ENCODE measurements at regions not wholly inside any gene's neighbourhood (a gene's known extent, or its start where the extent isn't known, plus 50 kb on each side); places are given as distances from the start of the nearest gene placed in this dataset.
"Not testable (repeated sequence)": the region's sequence is repeated elsewhere in the genome, so short reads cannot be mapped to it uniquely, and the experiment has no call there.

DNA sequence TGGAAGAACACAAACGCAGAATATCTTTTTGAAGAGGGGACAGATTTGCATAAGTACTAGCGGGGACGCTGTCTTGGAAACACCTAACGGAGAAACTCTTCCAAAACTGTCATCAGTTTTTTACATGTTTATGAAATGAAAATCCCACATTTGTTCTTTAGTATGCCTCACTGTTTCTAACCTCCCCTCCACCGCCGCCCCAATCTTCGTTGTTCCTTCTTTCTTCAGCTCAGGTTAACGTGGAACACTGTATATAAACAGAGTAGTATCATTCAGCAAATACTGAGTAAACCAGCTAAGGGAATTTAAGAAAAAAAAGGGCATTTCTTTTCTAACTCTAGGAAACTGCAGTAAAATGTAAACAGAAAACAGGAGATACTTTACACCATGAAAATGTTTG lies 2345.6 kb downstream of the PCDH7 start:
- no peak for DNase-seq

- no peak for DNase-seq
These were observed 2347.1 kb downstream of the PCDH7 start for GRCh38 chr4:33067221-33067620.

DNA sequence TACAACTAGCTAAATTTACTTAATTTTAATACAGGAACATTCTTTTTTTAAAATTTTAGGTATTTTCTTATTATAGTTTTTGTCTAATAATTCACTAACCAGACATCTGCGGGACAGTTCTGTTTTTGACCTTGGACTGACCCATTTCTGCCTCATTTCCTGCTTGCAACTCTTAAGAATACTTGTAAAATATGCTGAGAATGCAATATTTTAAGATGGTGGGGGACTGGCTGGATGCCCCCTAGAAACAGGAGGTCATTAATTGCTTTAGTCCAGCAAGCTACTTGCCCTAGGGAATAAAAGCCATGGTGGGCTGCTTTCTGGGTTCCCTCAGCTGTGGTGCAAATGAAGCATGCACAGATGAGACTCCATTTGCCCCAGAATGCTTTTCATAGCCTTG lies 2348.4 kb downstream of the PCDH7 start:
- DNase-seq: no peak

- DNase-seq: no peak
These were observed 2351.4 kb downstream of the PCDH7 start for GRCh38 chr4:33071535-33071934.

- DNase-seq: no peak
These were observed 2352.3 kb downstream of the PCDH7 start for GRCh38 chr4:33072298-33073089.

DNA sequence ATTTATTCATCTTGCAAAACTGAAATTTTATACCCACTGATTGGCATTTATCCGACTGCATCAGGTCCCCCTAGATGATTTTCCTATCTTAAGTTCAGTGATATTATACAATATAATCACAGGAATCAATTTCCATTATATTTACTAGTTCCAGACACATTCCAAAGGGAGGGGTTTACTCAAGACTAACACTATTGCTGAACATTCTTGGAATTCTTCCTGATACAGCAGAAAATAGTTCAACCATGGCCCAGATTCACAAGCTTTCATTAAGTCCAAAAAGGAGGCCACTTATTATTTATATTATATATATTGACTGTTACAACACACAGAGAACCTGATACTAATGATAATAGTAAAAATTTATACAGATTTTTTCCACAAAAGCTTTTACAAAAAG lies 2353.6 kb downstream of the PCDH7 start:
- DNase-seq: no peak

DNA sequence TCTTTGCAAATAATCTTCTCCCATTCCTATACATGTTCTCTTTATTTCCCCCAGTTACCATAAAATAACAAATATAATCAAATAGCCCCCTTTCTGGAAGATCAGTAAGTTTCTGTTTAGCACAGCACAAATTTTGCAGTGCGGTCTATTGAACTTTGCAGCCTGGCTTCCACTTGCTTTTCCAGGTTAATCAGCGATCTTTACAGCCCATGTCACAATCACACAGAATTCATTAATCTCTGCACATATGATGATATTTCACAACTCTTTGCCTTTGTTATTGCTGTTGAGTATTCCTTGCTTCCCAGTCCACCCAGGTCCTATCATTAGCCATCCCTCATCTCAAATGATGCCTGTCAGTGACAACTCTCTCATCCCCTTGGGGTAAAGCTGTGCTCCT lies 2358.0 kb downstream of the PCDH7 start:
- DNase-seq: no peak

- no peak for DNase-seq
These were observed 2360.1 kb downstream of the PCDH7 start for GRCh38 chr4:33080275-33080674.

DNA sequence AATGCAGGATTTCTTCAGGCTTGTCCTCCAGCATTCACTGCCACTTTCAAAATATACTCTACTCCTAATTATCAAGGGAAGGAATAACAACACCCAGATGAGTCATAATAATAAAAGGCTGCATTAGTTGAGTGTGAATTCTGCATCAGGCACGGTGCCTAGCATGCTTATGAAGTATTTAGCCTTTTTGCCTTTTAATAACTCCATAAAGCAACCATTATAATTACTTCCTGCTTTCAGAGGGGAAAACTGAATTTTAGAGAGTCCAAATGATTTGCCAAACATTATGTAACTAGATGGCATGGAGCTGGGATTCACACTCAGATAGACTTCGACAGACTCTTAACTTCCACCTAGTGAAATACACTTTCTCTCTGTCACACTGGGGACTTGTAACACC lies 2365.5 kb downstream of the PCDH7 start:
- DNase-seq: no peak

DNA sequence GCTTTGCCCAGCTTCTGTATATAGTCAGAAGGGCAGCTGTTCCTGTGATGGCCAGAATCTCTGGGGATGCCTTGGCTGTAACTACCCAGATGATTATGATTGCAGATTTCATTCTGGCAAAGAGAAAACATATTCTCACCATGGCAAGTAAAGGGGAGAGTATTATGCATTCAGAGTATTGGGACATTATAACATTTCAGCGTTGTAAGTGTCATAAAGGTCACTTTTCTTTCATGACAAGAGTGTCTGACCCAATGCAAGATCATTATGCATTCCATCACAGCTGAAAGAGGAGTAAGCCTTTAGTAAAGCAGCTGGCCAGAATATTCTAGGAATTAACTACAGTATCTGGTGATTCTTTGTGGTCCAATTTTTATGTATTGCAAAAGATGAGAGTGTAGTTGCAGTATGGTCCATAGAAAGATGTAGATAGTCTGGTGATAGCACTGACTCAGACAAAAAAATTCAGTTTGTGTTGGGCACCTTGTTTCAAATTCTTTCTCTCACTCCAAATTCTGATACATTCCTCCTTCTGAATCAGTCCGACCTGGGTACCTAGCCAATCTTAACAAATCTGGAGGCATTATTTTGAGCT lies 2366.3 kb downstream of the PCDH7 start:
- no peak for DNase-seq

GRCh38 chr4:33088713-33089112 lies 2368.5 kb downstream of the PCDH7 start:
- DNase-seq: no peak

DNA sequence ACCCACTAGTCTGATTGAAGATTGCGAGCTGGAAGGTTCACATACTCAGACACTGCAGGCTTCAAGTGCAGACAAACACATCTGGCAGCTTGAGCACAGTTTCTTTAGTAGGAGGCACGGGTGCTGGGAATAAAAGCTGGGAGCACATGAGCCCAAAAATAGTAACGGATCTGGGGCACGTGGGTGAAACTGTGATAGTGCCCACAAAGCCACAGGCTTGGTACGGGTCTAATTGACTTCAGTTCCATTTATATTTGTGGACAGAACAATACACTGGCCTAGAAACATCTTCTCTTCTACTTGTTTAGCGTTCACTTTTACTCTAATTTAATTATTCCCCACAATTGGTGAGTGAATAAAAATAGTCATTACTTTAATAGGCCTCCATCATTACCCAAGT lies 2370.7 kb downstream of the PCDH7 start:
- no peak for DNase-seq

GRCh38 chr4:33091961-33092360 lies 2371.8 kb downstream of the PCDH7 start:
- no peak for DNase-seq

DNA sequence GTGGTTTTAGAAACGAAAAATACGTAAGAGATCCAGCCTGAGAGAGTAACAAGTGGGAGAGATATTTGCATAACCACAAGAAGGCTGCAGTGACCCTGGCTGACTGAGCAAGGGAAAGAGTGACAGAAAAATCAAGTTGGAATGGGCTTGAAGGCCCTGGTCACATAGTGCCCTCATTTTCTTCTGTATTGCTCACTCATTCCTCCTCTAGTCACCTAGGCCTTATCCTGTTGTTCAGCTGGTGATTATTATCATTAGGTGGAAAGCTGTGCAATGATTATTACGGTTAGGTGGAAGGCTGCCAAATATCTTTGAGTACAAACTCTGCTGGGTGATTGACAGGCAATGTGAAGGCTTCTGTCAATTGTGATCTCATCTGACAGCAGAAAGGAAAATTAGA lies 2384.1 kb downstream of the PCDH7 start:
- DNase-seq: no peak

GRCh38 chr4:33107814-33108213 lies 2387.6 kb downstream of the PCDH7 start:
- DNase-seq: no peak

DNA sequence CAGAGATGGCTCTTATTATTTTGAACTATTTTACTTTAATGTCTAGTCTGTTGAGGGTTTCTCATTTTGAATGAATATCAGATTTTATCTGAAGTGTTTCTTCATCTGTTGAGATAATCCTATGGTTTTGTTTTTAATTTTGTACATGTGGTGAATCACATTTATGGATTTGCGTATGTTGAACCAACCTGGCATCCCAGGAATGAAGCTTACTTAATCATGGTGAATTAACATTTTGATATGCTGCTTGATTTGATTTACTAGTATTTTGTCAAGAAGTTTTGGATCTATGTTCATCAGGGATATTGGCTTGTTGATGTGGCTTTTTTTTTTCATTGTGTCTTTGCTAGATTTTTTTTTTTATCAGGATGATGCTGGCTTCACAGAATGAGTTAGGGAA lies 2390.9 kb downstream of the PCDH7 start:
- no peak for DNase-seq

GRCh38 chr4:33116871-33117270 lies 2396.7 kb downstream of the PCDH7 start:
- no peak for DNase-seq

DNA sequence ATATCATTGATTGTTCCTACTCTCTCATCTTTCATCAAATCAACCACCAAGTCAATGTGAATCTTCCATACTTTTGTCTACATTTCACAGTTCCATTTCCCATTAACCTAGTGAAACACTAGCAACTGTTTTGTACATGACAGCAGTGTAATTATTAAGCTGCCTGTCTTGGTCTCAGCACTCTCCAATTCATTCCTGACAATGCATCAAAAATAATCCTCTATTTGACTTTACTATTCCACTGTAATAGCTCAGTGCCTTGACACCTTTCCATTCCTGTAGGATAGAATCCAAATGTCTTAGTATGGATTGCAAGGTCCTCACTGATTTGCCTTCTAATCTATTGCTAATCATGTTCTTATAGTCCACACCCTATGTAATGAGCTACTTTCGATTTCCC lies 2405.8 kb downstream of the PCDH7 start:
- DNase-seq: no peak

GRCh38 chr4:33130662-33131061 lies 2410.5 kb downstream of the PCDH7 start:
- DNase-seq: not testable (repeated sequence)

DNA sequence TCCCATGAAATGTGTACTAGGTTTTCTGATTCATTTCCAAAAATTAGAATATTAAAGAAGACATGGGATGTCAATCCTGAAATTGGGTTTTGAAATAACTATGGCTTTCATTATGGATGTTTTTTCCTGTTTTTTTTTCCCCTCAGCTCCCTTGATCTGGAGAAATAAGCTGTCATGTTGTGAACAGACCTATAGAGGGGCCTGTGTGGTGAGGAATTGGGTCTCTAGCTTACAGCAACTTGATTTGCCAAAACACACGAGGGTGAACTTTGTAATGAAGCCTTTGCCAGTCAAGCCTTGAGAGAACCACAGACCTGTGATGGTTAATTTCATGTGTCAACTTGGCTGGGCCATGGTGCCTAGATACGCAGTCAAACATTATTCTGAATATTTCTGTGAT lies 2413.6 kb downstream of the PCDH7 start:
- no peak for DNase-seq

GRCh38 chr4:33134366-33134765 lies 2414.2 kb downstream of the PCDH7 start:
- no peak for DNase-seq

DNA sequence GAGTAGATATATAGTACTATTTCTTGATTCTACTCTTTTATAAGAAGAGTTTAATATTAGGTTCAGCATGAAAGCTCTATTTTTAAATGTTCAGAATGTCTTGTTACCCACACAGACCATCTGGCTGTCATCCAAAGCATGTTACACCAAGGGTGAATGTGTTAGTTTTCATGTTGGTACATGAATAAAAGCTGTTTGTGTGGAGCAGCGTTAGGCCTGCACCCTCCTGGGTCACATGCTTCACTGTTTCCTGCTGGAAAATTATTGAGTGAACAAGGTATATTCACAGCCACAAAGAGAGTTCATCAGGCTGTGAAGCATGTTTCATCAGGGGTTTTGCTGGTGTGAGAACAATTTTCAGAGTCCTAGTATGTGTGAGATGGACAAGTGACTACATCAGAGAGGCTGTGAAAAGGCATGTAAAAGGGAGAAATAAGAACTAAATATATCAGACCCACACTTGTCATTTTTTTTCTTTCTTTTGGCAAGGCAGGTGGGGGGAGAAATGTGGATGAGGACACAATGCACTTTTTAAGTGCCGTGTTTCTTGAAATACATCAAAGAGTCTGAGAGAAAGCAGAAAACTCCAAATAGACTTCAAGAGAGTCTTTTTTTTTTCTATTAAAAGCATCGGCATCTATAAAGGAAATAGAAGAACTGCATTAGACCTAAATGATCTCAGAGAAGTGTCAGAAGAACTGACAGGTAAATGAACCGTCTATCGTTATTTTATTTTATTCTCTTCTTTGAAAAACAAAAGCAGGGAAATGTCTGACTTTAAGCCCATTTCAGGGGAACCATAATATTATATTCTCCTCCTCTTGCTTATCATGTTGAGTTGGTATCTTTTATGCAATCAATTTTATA lies 2429.7 kb downstream of the PCDH7 start:
- no peak for DNase-seq

- no peak for DNase-seq
These were observed 2430.3 kb downstream of the PCDH7 start for GRCh38 chr4:33150525-33150910.

- no peak for DNase-seq
These were observed 2440.0 kb downstream of the PCDH7 start for GRCh38 chr4:33160126-33160525.

All from CD4-positive, alpha-beta T cell treated with Interleukin-17A for 1 hour (primary cell).